ENCODE measurements at regions not wholly inside any gene's neighbourhood (a gene's known extent, or its start where the extent isn't known, plus 50 kb on each side); places are given as distances from the start of the nearest gene placed in this dataset.
"Not testable (repeated sequence)": the region's sequence is repeated elsewhere in the genome, so short reads cannot be mapped to it uniquely, and the experiment has no call there.

DNA sequence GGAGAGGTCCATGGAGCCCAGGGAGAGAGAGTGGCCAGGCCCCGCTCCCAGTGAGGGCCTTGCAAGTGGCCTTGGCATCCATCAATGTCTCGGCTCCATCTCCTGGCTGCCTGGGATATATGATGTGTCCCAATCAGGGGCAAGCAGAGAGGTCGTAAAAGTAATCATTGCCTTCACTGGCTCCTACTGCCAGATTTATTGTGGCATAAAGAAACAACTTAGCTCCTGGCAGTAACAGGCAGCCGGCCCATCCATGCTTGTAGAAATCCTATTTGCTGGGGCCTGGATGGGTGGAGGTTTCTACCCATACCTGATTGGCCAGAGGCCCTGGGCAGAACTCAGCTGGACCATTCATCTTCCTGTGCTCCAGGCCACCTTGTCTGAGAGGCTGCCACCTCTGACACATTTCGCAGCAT lies 272.6 kb downstream of the MATN1 start:
- no peak for DNase-seq

DNA sequence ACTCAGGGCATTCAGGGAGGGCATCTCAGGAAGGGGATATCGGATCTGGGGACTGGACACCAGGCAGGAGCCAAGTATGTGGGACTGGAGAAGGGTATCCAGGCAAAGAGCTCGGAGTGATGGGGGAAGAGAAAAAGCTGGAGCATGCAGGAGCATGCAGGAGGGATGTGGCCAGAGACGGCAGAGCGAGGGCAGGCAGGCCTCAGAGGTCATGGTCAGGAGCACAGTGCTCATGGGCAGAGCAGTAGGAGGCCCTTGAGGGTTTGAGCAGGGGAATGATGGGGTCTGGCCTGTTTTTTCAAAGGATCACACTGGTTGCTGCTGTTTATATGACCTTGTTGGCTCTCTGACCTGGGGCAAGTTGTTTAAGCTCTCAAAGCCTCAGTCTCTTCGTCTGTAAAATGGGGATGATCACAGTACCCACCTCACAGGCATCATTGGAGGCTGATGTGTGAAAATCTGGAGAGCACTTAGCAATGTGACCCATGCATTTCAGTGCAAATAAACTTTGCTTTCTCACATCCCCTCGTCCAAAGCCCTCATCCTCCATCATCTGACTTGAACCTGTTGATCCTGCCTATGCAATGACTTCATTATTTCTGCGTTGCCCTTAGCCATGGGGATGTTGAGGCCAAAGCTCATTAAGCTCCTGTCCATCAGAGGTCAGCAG lies 273.1 kb downstream of the MATN1 start:
- DNase-seq = no peak

DNA sequence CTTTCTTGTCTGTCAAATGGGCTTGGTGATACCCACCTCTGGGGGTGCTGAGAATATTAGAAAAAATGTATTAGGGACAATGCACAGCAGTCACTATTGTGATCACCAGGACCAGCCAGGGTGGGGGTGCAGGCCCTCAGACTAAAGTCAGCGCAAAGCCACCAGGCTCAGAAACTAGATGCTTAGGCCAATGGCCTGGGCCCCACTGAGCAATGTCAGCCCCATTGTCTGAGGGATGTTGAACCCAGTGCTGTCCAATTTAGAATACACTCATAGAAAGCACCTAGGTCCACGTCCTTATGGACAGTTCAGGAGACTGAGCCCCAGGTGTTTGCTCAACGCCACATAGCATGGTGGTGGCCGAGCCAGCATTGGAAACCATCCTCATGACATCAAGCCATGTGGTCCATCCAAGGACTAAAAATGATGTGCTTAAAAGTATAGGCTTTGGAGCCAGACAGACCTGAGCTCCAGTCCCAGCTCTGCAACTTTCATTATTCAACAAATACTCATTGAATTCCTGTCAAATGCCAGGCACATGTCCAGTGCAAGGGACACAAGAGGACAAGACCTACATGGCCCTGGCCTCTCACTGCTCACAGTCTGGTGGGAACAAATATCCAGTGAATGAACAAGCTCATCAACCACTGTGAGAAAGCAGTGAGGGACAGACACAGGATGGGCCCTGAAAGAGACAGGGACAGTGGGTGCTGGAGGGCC lies 273.8 kb downstream of the MATN1 start:
- DNase-seq = no peak

DNA sequence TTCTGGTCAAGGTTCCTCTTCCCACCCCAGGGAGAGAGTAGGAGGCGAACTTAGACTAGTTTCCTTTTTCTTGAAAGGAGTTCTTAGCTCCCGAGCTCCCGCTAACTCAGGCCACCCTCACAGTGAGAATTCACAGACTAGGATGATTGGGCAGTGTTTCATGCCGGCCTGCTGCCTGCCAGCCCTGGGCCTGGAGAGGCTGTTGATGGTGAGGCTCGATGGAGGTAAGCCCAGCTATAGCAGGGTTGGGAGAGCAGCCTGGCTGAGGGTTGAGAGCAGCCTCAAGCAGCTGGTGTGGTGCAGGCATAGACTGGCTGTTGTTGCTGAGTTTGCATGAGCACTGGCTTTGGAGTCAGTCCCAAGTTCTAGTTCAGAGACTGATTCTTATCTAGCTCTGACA lies 274.4 kb downstream of the MATN1 start:
- no peak for DNase-seq

DNA sequence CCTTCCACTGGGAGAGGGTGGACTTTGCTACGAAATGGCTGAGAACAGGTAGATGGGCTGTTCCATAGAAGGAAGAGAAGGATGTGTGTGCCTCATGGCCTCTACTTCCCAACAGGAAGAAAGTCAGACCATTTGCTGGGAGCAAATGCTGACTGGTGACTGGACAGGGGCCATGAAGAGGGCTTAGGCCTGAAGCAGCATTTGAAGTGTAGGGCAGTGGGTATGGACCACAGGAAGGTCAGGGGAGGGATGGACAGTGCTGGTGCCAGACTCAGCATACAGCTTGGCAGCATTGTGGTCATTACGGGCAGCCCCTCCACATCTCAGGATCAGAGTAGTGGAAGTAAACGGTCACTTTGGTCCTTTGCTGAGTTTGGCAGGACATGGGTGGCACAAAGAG lies 275.7 kb downstream of the MATN1 start:
- no peak for DNase-seq

DNA sequence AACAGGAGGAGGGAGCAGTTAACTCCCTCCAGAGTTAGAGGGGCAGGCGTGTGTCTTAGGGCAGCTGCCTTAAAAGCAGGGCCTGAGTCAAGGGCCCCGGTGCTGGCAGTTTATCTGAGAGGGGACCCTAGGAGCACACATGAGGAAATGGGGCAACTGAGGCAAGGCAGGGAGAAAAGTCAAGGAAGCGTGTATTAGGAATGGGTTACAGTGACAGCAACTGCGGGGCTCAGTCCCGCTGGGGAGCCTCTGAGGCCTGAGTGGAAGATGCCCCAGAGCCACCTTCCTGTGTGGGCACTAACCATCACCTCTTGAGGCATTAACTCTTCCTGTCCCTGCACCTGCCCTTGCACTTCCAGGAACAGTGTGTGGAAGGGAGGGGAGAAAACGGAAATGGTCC lies 276.3 kb downstream of the MATN1 start:
- no peak for DNase-seq

DNA sequence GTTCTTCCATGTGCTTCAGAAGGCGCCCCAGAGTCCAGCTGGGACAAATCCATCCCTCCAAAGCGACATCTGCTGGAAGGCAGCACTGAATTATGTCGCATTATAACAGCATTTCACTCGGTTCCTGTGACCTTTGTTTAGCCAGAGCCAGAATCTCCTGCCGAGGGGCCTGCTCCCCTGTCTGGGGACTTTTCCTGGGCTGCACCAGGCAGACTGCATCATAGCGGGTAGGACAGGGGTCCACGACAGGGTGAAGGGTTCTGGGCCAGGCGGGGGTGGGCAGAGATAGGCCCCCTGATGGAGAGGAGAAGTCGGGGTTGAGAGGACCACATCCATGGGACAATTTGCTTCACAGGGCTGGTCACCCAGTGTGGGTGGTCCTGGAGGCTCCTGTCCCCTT lies 276.9 kb downstream of the MATN1 start:
- DNase-seq = no peak

DNA sequence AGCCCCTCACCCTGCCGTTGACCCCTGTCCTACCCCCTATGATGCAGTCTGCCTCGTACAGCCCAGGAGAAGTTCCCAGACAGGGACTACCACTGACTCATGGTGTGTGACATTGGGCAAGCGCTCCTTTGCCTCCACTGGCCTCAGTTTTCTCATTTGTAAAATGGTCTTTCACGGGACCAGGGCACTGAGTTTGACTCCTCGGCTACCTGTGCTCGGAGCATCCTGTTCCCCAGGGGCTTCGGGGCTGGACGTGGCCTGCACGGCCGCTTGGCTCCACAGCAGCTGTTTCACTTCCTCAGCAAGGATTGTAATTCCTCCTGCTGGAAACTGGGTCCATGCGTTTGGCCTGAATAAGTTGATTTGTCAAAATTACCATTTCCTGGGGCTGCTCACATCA lies 277.3 kb downstream of the MATN1 start:
- DNase-seq = no peak

DNA sequence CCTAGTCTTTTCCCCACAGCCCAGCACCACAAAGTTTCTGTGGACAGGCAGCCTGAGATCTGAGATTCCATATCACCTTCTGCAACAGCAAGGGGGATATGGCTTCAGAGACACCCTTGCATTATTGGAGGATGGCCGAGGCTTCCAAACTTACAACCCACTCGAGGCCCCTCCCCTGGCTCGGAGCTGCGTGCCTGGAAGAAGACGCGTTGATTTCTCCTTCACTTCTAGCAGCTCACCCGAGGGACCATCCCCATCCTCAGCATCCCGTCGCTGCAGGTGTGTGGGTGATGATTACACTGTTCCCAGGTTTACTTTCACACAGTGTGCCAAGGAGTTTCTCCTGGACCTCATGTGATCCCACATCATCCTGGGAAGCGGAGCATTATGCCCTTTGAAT lies 277.9 kb downstream of the MATN1 start:
- no peak for DNase-seq

DNA sequence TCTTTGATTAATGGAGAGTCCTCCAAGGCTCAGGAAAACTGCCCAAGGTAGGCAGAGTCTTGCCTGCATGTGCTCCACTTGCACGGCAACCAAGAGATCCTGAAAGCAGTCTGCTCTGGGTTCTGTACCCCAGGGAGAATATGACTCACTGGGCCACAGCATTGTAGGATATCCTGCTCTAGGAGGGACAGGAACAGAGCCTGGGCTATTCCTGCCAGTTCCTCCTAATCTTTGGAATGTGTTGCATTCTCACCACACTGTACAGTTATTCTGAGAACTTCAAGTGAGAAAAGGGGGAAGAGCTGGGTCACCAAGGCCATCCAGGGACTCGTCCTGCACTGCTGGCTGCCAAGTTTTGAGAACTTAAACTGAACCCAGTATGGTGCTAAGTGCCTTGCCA lies 278.5 kb downstream of the MATN1 start:
- DNase-seq = no peak

DNA sequence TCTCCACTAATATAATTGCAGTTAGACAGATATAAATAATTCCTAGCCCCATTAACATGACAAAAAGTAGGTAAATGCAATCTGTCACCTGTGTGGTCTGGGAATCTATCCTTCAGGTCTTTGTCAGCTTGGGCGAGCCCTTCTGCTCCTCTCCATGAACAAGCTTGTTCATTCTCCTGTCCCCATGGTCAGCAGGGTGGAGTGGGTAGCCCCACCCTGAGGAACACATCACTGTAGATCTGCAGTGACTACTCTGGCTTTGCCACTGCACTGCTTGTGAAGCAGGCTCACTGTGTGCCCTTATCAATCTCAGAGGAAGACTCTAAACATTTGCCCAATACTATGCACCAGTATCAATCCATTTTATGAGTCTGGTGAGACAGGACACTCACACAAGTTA lies 279.0 kb downstream of the MATN1 start:
- no peak for DNase-seq

DNA sequence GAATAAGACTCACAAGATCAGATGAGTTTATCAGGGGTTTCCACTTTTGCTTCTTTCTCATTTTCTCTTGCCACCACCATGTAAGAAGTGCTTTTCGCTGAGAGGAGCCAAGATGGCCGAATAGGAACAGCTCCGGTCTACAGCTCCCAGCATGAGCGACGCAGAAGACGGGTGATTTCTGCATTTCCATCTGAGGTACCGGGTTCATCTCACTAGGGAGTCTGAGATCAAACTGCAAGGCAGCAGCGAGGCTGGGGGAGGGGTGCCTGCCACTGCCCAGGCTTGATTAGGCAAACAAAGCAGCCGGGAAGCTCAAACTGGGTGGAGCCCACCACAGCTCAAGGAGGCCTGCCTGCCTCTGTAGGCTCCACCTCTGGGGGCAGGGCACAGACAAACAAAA lies 285.1 kb downstream of the MATN1 start:
- DNase-seq = not testable (repeated sequence)

DNA sequence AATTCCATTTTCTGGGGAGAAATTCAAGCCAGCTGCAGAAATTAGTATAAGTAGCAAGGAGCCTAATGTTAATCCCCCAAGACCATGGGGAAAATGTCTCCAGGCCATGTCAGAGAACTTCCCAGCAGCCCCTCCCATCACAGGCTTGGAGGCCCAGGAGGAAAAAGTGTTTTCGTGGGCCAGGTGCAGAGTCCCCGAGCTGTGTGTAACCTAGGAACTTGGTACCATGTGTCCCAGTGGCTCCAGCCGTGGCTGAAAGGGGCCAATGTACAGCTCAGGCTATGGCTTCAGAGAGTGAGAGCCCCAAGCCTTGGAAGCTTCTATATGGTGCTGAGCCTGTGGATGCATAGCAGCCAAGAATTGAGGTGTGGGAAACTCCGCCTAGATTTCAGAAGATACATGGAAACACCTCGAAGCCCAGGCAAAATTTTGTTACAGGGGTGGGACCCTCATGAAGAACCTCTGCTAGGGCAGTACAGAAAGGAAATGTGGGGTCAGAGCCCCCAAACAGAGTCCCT lies 286.3 kb downstream of the MATN1 start:
- DNase-seq = no peak

DNA sequence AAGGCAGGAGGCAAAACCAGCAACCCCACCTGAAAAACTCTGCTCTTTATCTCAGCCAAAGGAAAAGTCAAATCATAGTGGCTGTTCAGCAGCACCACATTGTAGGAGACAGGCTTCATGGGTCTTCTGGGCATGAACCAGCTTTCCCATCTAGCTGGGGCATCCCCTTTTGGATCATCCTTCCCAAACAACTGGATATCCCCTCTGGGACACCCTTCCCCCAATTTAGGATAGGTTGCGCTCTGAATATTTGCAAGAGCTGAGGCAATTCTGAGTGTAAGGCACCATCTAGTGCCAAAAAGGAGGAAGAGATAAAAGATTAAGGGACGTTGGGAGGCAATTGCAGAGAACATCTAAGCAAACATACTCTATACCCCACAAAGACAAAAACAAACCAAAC lies 295.8 kb downstream of the MATN1 start:
- no peak for DNase-seq

DNA sequence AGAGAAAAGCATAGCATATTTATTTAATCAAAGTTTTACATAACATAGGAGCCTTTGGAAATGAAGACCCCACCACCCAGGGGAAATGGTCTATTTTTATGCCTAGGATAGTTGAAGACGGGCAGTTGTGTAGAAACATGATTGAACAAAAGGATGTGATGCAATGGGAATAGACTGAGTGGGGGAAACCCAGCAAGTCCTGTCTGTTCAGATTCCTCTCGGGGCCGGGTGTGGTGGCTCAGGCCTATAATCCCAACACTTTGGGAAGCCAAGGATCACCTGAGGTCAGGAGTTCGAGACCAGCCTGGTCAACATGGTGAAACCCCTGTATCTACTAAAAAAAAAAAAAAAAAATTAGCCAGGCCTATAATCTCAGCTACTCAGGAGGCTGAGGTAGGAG lies 298.3 kb downstream of the MATN1 start:
- DNase-seq = no peak

DNA sequence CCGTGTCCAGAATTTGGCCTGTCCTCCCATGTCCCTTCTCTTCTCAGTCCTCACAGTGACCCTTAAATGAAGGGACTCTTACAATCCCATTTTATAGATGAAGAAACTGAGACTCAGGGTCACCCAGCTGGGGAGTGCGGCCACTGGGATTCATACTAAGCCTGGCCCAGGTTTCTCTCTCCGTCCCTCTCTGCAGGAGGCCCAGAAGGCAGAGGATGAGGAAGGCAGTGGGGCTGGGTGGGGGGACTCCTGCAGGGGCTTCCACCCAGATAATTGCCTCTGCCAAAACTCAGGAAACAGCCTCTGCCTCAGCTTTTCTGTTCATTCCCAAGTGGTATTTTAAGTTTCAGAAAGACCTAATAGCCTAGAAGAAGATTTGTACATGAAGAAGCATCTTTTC lies 299.8 kb downstream of the MATN1 start:
- no peak for DNase-seq

DNA sequence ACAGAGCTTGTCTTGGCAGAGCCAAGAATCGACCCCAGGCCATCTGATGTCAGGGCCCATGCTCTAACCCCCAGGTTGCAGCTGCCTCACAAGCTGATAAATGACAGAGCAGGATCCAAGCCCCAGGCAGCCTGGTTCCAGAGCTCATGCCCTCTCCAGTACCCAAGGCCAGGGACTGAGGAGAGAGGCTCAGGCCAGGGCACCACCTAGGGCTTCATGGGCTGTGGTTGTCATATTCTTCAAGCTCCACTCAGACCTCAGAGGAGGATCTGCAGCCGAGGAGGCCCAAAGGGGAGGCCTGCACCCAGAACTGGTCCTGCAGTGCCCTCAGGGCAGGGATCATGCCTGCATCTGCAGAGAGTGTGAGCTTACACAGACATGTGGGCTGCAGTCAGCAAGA lies 301.1 kb downstream of the MATN1 start:
- DNase-seq = no peak

DNA sequence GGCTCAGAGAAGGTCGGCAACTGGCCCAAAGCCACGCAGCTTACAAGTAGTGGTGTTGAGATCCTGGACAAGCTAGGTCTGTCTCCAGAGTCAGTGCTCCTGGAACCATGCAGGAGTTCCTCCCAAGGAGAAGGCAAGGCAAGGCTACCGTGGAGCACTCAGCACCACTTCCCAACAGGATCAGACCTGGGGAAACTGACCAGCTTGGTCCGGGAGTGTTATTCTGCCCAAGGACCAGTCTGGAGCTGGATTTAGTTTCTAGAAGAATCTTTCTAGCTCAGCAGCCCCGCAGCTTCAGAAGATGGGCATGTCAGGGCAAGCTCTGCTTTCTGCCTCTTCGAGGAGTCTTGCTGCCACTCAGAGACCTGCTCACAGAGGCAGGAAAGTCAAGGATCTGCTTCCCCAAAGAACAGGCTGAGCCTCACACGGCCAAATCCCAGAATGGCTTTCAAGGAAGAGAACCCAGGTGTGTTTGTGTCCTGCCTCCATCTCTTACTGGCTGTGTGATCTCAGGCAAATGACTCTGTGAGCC lies 302.8 kb downstream of the MATN1 start:
- DNase-seq = no peak

DNA sequence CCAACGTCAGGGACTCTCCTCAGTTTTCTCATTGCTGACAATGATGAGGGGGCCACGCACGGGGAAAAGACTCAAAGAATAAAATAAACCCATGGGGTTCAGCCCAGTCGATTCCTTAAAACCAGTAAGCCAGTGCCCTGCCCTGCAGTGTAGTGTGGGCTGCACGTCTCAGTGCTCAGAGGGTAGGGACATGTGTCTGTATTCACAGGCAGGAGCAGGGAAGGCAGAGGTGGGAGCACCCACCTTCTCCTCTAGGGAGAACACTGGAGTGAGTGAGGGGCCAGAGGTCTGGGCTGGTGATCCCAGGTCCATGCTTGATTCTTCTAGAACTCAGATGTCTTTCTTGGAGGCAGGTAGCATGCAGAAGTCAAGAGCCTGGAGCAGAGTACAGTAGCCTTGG lies 303.6 kb downstream of the MATN1 start:
- no peak for DNase-seq

DNA sequence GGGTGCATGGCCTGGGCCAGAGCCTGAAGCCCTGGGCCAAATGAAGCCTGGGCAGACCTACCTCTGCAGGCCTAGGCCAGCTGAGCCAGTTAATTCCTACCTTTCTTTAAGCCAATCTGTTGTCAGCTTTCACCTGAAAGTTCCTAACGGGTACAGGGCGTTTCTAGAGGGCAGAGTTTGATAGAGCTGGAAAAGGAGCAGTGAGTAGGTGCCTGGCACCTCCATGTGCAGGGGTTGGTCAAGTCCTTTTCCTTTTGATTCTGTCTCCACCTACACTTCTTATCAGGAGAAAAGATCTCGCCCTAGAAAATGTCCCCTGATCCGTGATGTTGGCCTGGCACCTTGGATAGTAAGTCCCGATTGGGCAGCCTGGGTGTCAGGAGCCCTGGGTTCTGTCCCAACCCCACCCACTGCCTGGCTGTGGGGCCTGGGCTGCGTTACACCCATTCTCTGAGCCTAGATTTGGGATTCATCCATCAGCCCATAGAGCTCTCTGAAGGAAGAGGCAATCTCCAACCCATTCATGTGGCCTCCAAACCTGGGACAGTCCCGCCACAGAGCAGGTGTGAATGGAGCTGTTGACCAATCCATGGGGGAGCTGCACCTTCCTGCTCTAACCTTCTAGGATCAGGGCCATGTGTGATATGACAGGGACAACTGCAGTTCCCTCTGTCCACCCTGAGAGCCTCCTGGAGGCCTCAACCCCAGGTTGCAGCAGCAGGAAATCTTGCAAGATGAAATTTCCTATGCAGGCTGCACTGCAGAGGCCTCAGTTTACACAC lies 304.3 kb downstream of the MATN1 start:
- no peak for DNase-seq

DNA sequence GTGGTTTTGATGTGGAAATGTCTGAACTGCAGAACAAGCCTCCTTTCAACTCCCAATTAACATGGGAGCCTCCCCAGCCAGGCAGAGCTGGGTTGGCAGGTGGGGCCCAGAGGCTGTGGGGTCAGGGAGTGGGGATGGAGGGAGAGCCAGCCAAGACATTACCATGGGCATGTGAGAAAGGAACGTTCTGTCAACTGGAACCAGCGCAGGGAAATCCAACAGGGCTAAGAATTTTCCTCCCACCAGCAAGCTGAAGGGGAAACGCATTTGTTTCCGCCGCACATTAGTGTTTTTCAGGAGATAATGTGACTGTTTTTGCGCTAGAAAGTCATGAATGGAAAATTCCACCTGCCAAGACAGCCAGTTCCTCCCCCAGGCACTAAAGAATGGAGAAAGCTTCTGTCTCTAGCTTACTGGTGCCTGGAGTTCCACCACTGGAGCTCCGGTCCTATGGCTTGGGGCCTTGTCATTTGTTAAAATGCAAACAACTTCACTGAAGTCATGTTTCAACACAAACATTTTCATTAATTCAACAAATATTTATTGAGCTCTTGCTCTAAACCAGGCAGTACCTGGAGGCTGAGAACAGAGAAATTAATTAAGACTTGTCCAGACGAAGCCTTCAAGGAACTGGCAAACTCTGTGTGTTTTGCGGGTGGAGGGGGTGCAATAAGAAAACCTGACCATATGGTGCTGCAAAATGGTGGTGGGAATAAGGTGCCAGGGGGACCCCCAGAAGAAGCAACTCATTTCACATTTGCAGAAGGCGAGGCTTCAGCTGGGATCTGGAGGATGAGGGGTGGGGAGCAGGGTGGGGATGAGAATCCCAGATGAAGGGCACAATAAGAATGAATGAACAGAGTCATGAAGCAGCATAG lies 305.1 kb downstream of the MATN1 start:
- DNase-seq = no peak

DNA sequence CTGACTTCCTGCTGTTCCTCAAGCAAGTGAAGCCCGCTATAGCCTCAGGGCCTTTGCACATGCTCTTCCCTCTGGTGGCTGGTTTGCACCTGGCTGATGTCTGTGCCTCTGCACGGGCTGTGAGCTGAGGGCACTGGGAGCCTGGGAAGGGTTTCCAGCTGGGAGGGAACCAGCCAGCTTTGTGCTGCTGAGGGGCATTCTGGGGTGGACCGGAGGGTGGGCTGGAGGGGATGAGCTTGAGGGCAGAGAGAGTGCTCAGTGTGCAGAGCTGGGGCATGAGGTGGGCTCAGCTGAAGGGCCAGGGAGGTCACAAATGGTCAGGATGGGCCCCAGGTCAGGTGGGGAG lies 305.7 kb downstream of the MATN1 start:
- DNase-seq = no peak
